ENCODE measurements at regions not wholly inside any gene's neighbourhood (a gene's known extent, or its start where the extent isn't known, plus 50 kb on each side); places are given as distances from the start of the nearest gene placed in this dataset.

- H3K4me3 Mint-ChIP-seq, result no peak overlapping the region
- H3K27ac Mint-ChIP-seq, result no peak overlapping the region
- TF ChIP-seq CTCF (IDR thresholded peaks at IDR 0.05), result no peak
- no peaks in the 10 kb centered on the region for H3K27me3 ChIP-seq (ENCODE audit: control insufficient read depth, insufficient read depth, low read length)
- DNase-seq (no peak), ATAC-seq (no peak)
- WGBS (ENCODE audit: insufficient coverage), result 65% methylated on average over 2 of the region's 4 CpGs
- H3K9me3 ChIP-seq (ENCODE audit: control insufficient read depth, insufficient read depth, low read length), result no peaks in the 10 kb centered on the region
- no peaks in the 10 kb centered on the region for H3K9me3 Mint-ChIP-seq
- peaks cover 0 to 9% of the 10 kb centered on the region in 2 donors for H3K27me3 Mint-ChIP-seq (ENCODE audit: low read depth in 2 of 2)
- no peaks in the 10 kb centered on the region for H3K4me1 ChIP-seq (ENCODE audit: control insufficient read depth, insufficient read depth, low read length)
- H3K4me1 Mint-ChIP-seq, result no peaks in the 10 kb centered on the region
- no peaks in the 10 kb centered on the region for H3K36me3 Mint-ChIP-seq
- H3K4me3 ChIP-seq (ENCODE audit: low read length), result no peak overlapping the region
- no peak overlapping the region for H3K27ac ChIP-seq (ENCODE audit: low read length)
- H3K36me3 ChIP-seq (ENCODE audit: control insufficient read depth, insufficient read depth, low read length), result no peaks in the 10 kb centered on the region
- intact Hi-C loops (cut with micrococcal nuclease), result no loop called here
Measured at GRCh38 chr15:72912121-72912520, 128.6 kb upstream of the ADPGK start.

DNA sequence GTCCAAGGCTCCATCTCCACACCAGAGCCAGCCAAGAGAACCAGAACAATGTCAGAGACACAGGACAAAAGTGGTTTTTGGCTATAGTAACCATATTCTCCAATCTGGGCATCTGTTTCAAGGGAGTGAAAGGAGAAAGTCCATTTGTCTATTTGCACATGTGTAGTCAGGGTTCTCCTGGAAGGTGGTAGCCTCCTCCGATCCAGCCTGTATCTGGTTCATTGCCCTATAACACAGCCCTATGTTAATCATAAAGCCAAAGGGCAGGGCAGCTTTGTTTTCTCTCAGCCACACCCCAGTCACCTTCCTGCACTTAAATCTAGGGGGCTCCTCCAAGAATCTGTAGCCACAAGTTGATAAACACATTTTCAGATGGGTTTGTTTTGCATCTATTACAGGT lies 128.1 kb upstream of the ADPGK start:
- H3K9me3 ChIP-seq (ENCODE audit: control insufficient read depth, insufficient read depth, low read length), result no peaks in the 10 kb centered on the region
- Mint-ChIP-seq H3K9me3 (no peaks in the 10 kb centered on the region), H3K4me3 (no peak overlapping the region), H3K36me3 (no peaks in the 10 kb centered on the region), H3K4me1 (no peaks in the 10 kb centered on the region), H3K27ac (no peak overlapping the region), H3K27me3 (ENCODE audit: low read depth in 2 of 2) (peaks cover 0 to 9% of the 10 kb centered on the region in 2 donors)
- no peaks in the 10 kb centered on the region for H3K27me3 ChIP-seq (ENCODE audit: control insufficient read depth, insufficient read depth, low read length)
- H3K27ac ChIP-seq (ENCODE audit: low read length), result no peak overlapping the region
- ATAC-seq (no peak), DNase-seq (no peak)
- 92% methylated on average over 1 of the region's 1 CpG for WGBS (ENCODE audit: insufficient coverage)
- intact Hi-C loops (cut with micrococcal nuclease), result no loop called here
- no peak overlapping the region for H3K4me3 ChIP-seq (ENCODE audit: low read length)
- TF ChIP-seq CTCF (IDR thresholded peaks at IDR 0.05), result no peak
- H3K4me1 ChIP-seq (ENCODE audit: control insufficient read depth, insufficient read depth, low read length), result no peaks in the 10 kb centered on the region
- H3K36me3 ChIP-seq (ENCODE audit: control insufficient read depth, insufficient read depth, low read length), result no peaks in the 10 kb centered on the region

- Histone ChIP-seq H3K27ac (ENCODE audit: low read length) (no peak overlapping the region), H3K4me1 (ENCODE audit: control insufficient read depth, insufficient read depth, low read length) (no peaks in the 10 kb centered on the region), H3K4me3 (ENCODE audit: low read length) (no peak overlapping the region), H3K9me3 (ENCODE audit: control insufficient read depth, insufficient read depth, low read length) (no peaks in the 10 kb centered on the region), H3K36me3 (ENCODE audit: control insufficient read depth, insufficient read depth, low read length) (no peaks in the 10 kb centered on the region), H3K27me3 (ENCODE audit: control insufficient read depth, insufficient read depth, low read length) (no peaks in the 10 kb centered on the region)
- H3K4me1 Mint-ChIP-seq, result no peaks in the 10 kb centered on the region
- WGBS (ENCODE audit: insufficient coverage), result 86% methylated on average over 4 of the region's 4 CpGs
- H3K27me3 Mint-ChIP-seq (ENCODE audit: low read depth in 2 of 2), result peaks cover 0 to 6% of the 10 kb centered on the region in 2 donors
- TF ChIP-seq CTCF (IDR thresholded peaks at IDR 0.05), result no peak
- ATAC-seq (no peak), DNase-seq (no peak)
- no peak overlapping the region for H3K4me3 Mint-ChIP-seq
- H3K36me3 Mint-ChIP-seq, result no peaks in the 10 kb centered on the region
- H3K9me3 Mint-ChIP-seq, result no peaks in the 10 kb centered on the region
- no peak overlapping the region for H3K27ac Mint-ChIP-seq
- intact Hi-C loops (cut with micrococcal nuclease), result no loop called here
Measured at GRCh38 chr15:72908713-72909112, 125.2 kb upstream of the ADPGK start.

DNA sequence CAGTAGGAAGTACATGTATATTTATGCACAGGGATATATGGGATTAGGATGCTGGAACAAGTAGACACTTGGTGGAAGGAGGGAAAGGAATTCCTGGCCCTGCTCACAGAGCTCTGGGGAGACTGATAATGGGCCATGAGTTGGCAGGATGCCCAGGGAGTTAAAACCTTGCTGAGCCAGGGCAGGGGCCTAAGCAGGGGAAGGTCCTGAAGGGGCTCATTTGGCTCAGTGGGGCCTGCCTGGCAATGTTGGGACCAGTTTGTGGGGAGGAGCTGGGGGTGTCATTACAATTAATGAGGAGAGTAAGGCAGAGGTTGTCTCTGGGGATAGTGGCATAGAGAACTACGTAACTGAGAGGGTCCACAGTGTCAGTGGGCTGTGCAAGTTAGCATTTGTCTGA lies 124.2 kb upstream of the ADPGK start:
- no peaks in the 10 kb centered on the region for H3K27me3 ChIP-seq (ENCODE audit: control insufficient read depth, insufficient read depth, low read length)
- H3K4me1 ChIP-seq (ENCODE audit: control insufficient read depth, insufficient read depth, low read length), result no peaks in the 10 kb centered on the region
- intact Hi-C loops (cut with micrococcal nuclease), result no loop called here
- DNase-seq, result no peak
- H3K27ac ChIP-seq (ENCODE audit: low read length), result no peak overlapping the region
- no peaks in the 10 kb centered on the region for H3K36me3 ChIP-seq (ENCODE audit: control insufficient read depth, insufficient read depth, low read length)
- H3K9me3 ChIP-seq (ENCODE audit: control insufficient read depth, insufficient read depth, low read length), result no peaks in the 10 kb centered on the region
- Mint-ChIP-seq H3K27ac (no peak overlapping the region), H3K27me3 (ENCODE audit: low read depth in 2 of 2) (peaks cover 8 to 11% of the 10 kb centered on the region in 2 donors), H3K4me1 (no peaks in the 10 kb centered on the region), H3K9me3 (no peaks in the 10 kb centered on the region), H3K36me3 (no peaks in the 10 kb centered on the region), H3K4me3 (no peak overlapping the region)
- WGBS (ENCODE audit: insufficient coverage), result 68% methylated on average over 1 of the region's 1 CpG
- no peak for ATAC-seq
- no peak for TF ChIP-seq CTCF (IDR thresholded peaks at IDR 0.05)
- H3K4me3 ChIP-seq (ENCODE audit: low read length), result no peak overlapping the region

All from natural killer cell (primary cell).